ENCODE measurements at regions not wholly inside any gene's neighbourhood (a gene's known extent, or its start where the extent isn't known, plus 50 kb on each side); places are given as distances from the start of the nearest gene placed in this dataset.

GRCh38 chr15:47431501-47431900, 285.8 kb upstream of the SEMA6D start:
- no peak for TF ChIP-seq EZH2phosphoT487 (IDR thresholded peaks at IDR 0.05; ENCODE audit: borderline replicate concordance, low read depth, low read length)
- TF ChIP-seq CTCF (conservative IDR thresholded peaks at IDR 0.05; ENCODE audit: low read length) = no peak

Data from OCI-LY7 (cell line).